HepG2 (cell line): ENCODE measurements at regions not wholly inside any gene's neighbourhood (a gene's known extent, or its start where the extent isn't known, plus 50 kb on each side); places are given as distances from the start of the nearest gene placed in this dataset.

Experiments
- ATAC-seq: fragments of 200-7000 bp; cut with Tn5 transposase; 3 replicates; pipeline ENCODE4 v1.9.1; 2020; ENCODE audit warnings: mild to moderate bottlenecking, moderate library complexity
- BruUV-seq: library from RNA; stranded (reverse); fragments of 400-500 nt; replicated peaks from 2 replicates; lab custom pipeline; 2021; lab: Mats Ljungman, UMichigan
- CTCF ChIA-PET: fragments of 300-600 bp; formaldehyde crosslinking; extraction: SDS; loops from one replicate; lab custom pipeline; 2021; ENCODE audit warnings: low total read pairs, inconsistent platforms, low intra/inter-chr PET ratio; lab: Yijun Ruan, JAX
- POLR2A ChIA-PET: fragments of 350-600 bp; sonication (Branson Sonifier 250); formaldehyde crosslinking; loops from one replicate; lab custom pipeline; 2020; ENCODE audit warnings: antibody characterized with exemption, inconsistent platforms; lab: Yijun Ruan, JAX
- DNase-seq: peaks from one replicate; pipeline ENCODE4 v3.0.0-alpha.2; 2015; ENCODE audit warnings: low spot score
- FAIRE-seq: peaks from 3 replicates; lab custom pipeline; 2011; peaks lifted over from hg19 to GRCh38; lab: Jason Lieb, UNC
- H2AFZ ChIP-seq: one replicate; pipeline ENCODE4 v1.6.1; 2011; ENCODE audit warnings: low read length, inconsistent platforms
- H3K27ac ChIP-seq: fragments of 300-600 bp; 3 replicates; pipeline ENCODE4 v1.8.0; 2011; ENCODE audit warnings: mixed run types, mild to moderate bottlenecking, mixed read lengths, low read length, inconsistent platforms; ENCODE audit not compliant: insufficient read depth; ENCODE audit errors: extremely low read length
- H3K27me3 ChIP-seq, 2 experiments: fragments of 200-600 bp in 1 of 2; 2 replicates in 1 of 2; 3 replicates in 1 of 2; pipeline versions ENCODE4 v1.6.0 to v1.8.0; 2011; ENCODE audit warnings: low read length in 2 of 2, mild to moderate bottlenecking in 2 of 2, moderate library complexity in 2 of 2, inconsistent platforms in 1 of 2; ENCODE audit not compliant: insufficient read depth in 2 of 2, control insufficient read depth in 1 of 2
- H3K36me3 ChIP-seq, 2 experiments: fragments of 200-600 bp in 1 of 2; replicated peaks in 1 of 2; 2 replicates in 1 of 2; 3 replicates in 1 of 2; pipeline versions ENCODE4 v1.5.1 to v1.8.0; 2011; ENCODE audit warnings: low read length in 2 of 2, inconsistent platforms in 1 of 2; ENCODE audit not compliant: insufficient read depth in 2 of 2, control insufficient read depth in 1 of 2
- H3K4me1 ChIP-seq: 2 replicates; pipeline ENCODE4 v1.5.1; 2012; ENCODE audit warnings: low read length, inconsistent platforms; ENCODE audit not compliant: insufficient read depth
- H3K4me2 ChIP-seq: 2 replicates; pipeline ENCODE4 v1.6.0; 2011; ENCODE audit warnings: low read depth, low read length, inconsistent platforms
- H3K4me3 ChIP-seq, 3 experiments: fragments of 200-600 bp in 1 of 3; sonication (generic), shearing (Covaris generic) in 1 of 3; replicated peaks in 1 of 3; 2 replicates each; pipeline ENCODE4 v1.5.1; 2011 to 2016; ENCODE audit warnings: low read length in 3 of 3, inconsistent platforms in 2 of 3, low read depth in 2 of 3, mild to moderate bottlenecking in 2 of 3, control low read depth in 1 of 3, mixed read lengths in 1 of 3; ENCODE audit not compliant: insufficient read depth in 1 of 3
- H3K79me2 ChIP-seq: one replicate; pipeline ENCODE4 v1.6.1; 2011; ENCODE audit warnings: low read length, inconsistent platforms; ENCODE audit not compliant: insufficient read depth
- H3K9ac ChIP-seq: 2 replicates; pipeline ENCODE4 v1.6.0; 2011; ENCODE audit warnings: mild to moderate bottlenecking, low read depth, low read length, inconsistent platforms; ENCODE audit not compliant: insufficient read depth
- H3K9me3 ChIP-seq: 2 replicates; pipeline ENCODE4 v1.5.1; 2012; ENCODE audit warnings: mild to moderate bottlenecking, low read length
- H4K20me1 ChIP-seq: 2 replicates; pipeline ENCODE4 v1.6.0; 2011; ENCODE audit warnings: inconsistent platforms, mild to moderate bottlenecking, low read length, moderate library complexity; ENCODE audit not compliant: insufficient read depth
- ATF2 ChIP-seq: sonication (generic); formaldehyde crosslinking; IDR thresholded peaks from 2 replicates; pipeline ENCODE4 v1.4.0; 2020; ENCODE audit warnings: missing genetic modification reagents
- ETS1 ChIP-seq: sonication (generic); formaldehyde crosslinking; IDR thresholded peaks from 2 replicates; pipeline ENCODE4 v1.4.0; 2020; ENCODE audit warnings: missing genetic modification reagents
- HOXA3 ChIP-seq: sonication (generic); formaldehyde crosslinking; IDR thresholded peaks from 2 replicates; pipeline ENCODE4 v1.5.0; 2020; ENCODE audit warnings: missing genetic modification reagents
- NFYC ChIP-seq: IDR thresholded peaks from 2 replicates; pipeline ENCODE4 v1.6.1; 2016; ENCODE audit warnings: missing genetic modification reagents, missing compliant biosample characterization
- PATZ1 ChIP-seq: sonication (generic); formaldehyde crosslinking; IDR thresholded peaks from 2 replicates; pipeline ENCODE4 v1.4.0; 2020; ENCODE audit warnings: missing genetic modification reagents
- RORA ChIP-seq: sonication (generic); formaldehyde crosslinking; IDR thresholded peaks from 2 replicates; pipeline ENCODE4 v1.5.0; 2020; ENCODE audit warnings: mild to moderate bottlenecking, missing genetic modification reagents, moderate library complexity
- SIN3A ChIP-seq: IDR thresholded peaks from 2 replicates; pipeline ENCODE4 v1.6.1; 2011; ENCODE audit warnings: low read depth, mild to moderate bottlenecking, control low read depth, low read length, borderline replicate concordance
- SMARCE1 ChIP-seq: fragments of 450-650 bp; IDR thresholded peaks from 2 replicates; pipeline ENCODE4 v1.6.1; 2017; ENCODE audit warnings: borderline replicate concordance
- SRY ChIP-seq: sonication (generic); formaldehyde crosslinking; IDR thresholded peaks from 2 replicates; pipeline ENCODE4 v1.8.0; 2022; ENCODE audit warnings: mild to moderate bottlenecking, missing genetic modification reagents
- STAG1 ChIP-seq: sonication (generic); formaldehyde crosslinking; IDR thresholded peaks from 2 replicates; pipeline ENCODE4 v1.4.0; 2020; ENCODE audit warnings: missing genetic modification reagents
- U2AF2 ChIP-seq: fragments of 200-400 bp; formaldehyde crosslinking; IDR thresholded peaks from 2 replicates; pipeline ENCODE4 v1.6.1; 2017; ENCODE audit warnings: low read depth, mild to moderate bottlenecking, low read length
- ZFP90 ChIP-seq: sonication (generic); formaldehyde crosslinking; IDR thresholded peaks from 2 replicates; pipeline ENCODE4 v1.8.0; 2022; ENCODE audit warnings: missing genetic modification reagents, mild to moderate bottlenecking, inconsistent platforms, borderline replicate concordance
- ZKSCAN5 ChIP-seq: sonication (generic); formaldehyde crosslinking; IDR thresholded peaks from 2 replicates; pipeline ENCODE4 v1.5.1; 2020; ENCODE audit warnings: mild to moderate bottlenecking, missing genetic modification reagents
- ZNF251 ChIP-seq: sonication (generic); formaldehyde crosslinking; IDR thresholded peaks from 2 replicates; pipeline ENCODE4 v1.9.0; 2021; ENCODE audit warnings: mild to moderate bottlenecking, missing genetic modification reagents
- ZNF274 ChIP-seq: sonication (generic); formaldehyde crosslinking; IDR thresholded peaks from 2 replicates; pipeline ENCODE4 v1.5.1; 2020; ENCODE audit warnings: mild to moderate bottlenecking, missing genetic modification reagents
- ZNF557 ChIP-seq: sonication (generic); formaldehyde crosslinking; IDR thresholded peaks from 2 replicates; pipeline ENCODE4 v1.4.0; 2020; ENCODE audit warnings: missing genetic modification reagents
- ZNF713 ChIP-seq: sonication (generic); formaldehyde crosslinking; IDR thresholded peaks from 2 replicates; pipeline ENCODE4 v1.4.0; 2020; ENCODE audit warnings: mild to moderate bottlenecking, missing genetic modification reagents
- ZNF720 ChIP-seq: sonication (generic); formaldehyde crosslinking; IDR thresholded peaks from 2 replicates; pipeline ENCODE4 v1.4.0; 2020; ENCODE audit warnings: missing genetic modification reagents
- ZSCAN29 ChIP-seq: sonication (generic); formaldehyde crosslinking; conservative IDR thresholded peaks from 2 replicates; pipeline ENCODE4 v1.4.0; 2020; ENCODE audit warnings: mild to moderate bottlenecking, missing genetic modification reagents
- WGBS: methylation state at CpG from one replicate; pipeline ENCODE4 v1.1.6; 2017; ENCODE audit warnings: low lambda C conversion rate; 5-methylcytosine and 5-hydroxymethylcytosine counted together
- in situ Hi-C: cut with HindIII; loops from 2 replicates; pipeline ENCODE4 v1.10.0; 2017; ENCODE audit warnings: low pct_unique_long_range_greater_than_20kb; ENCODE audit not compliant: extremely low pct_ligation_motif_present
- intact Hi-C: fragments of 100-400 bp; cut with micrococcal nuclease; formaldehyde crosslinking; loops from one replicate; pipeline ENCODE4 v1.10.0; 2022; ENCODE audit not compliant: unreplicated experiment

- no peak overlapping the region for H3K9ac ChIP-seq
- H3K79me2 ChIP-seq: no peaks in the 10 kb centered on the region
- H3K27me3 ChIP-seq: no peaks in the 10 kb centered on the region
- no peak for ATAC-seq
- H3K9me3 ChIP-seq: no peaks in the 10 kb centered on the region
- no peaks in the 10 kb centered on the region for H3K36me3 ChIP-seq
- 12% methylated on average over 5 of the region's 5 CpGs for WGBS
- no peak overlapping the region for H2AFZ ChIP-seq
- POLR2A ChIA-PET: no interaction called here
- H3K27ac ChIP-seq: no peak overlapping the region
- intact Hi-C loops (no loop called here), in situ Hi-C loops (no loop called here)
- H3K4me2 ChIP-seq: no peak overlapping the region
- CTCF ChIA-PET: no interaction called here
- H3K4me3 ChIP-seq: no peak overlapping the region
- no peaks in the 10 kb centered on the region for H3K4me1 ChIP-seq
- DNase-seq: no peak
- BruUV-seq: no TSS peak
- no peaks in the 10 kb centered on the region for H4K20me1 ChIP-seq
- FAIRE-seq: no peak
- no peak for TF ChIP-seq STAG1 (CRISPR knock-in tag)
- no peak for TF ChIP-seq SMARCE1
- no peak for TF ChIP-seq HOXA3 (CRISPR knock-in tag)
- TF ChIP-seq ZNF251 (CRISPR knock-in tag): no peak
- no peak for TF ChIP-seq ZNF720 (CRISPR knock-in tag)
- TF ChIP-seq U2AF2: no peak
- TF ChIP-seq ZNF274 (CRISPR knock-in tag): no peak
- no peak for TF ChIP-seq NFYC
- no peak for TF ChIP-seq SIN3A
- no peak for TF ChIP-seq ETS1 (CRISPR knock-in tag)
Measured at GRCh38 chr12:97642911-97643310, 180.3 kb downstream of the RMST start.

- H3K4me2 ChIP-seq: no peak overlapping the region
- no TSS peak for BruUV-seq
- ATAC-seq (no peak), FAIRE-seq (no peak), DNase-seq (no peak)
- ChIA-PET CTCF (no interaction called here), POLR2A (no interaction called here)
- H3K79me2 ChIP-seq: no peaks in the 10 kb centered on the region
- H3K9me3 ChIP-seq: no peaks in the 10 kb centered on the region
- no peak overlapping the region for H3K4me3 ChIP-seq
- H2AFZ ChIP-seq: no peak overlapping the region
- intact Hi-C loops: no loop called here
- in situ Hi-C loops: no loop called here
- H3K27ac ChIP-seq: no peak overlapping the region
- TF ChIP-seq ZNF557 (CRISPR knock-in tag) (no peak), ZSCAN29 (CRISPR knock-in tag) (no peak), PATZ1 (no peak), ZNF713 (CRISPR knock-in tag) (no peak), RORA (CRISPR knock-in tag) (no peak), ZKSCAN5 (CRISPR knock-in tag) (no peak), SRY (no peak), ZFP90 (CRISPR knock-in tag) (no peak), ATF2 (CRISPR knock-in tag) (no peak)
- no peaks in the 10 kb centered on the region for H4K20me1 ChIP-seq
- WGBS: 88% methylated on average over 7 of the region's 7 CpGs
- H3K27me3 ChIP-seq: no peaks in the 10 kb centered on the region
- H3K36me3 ChIP-seq: no peaks in the 10 kb centered on the region
- H3K9ac ChIP-seq: no peak overlapping the region
- no peaks in the 10 kb centered on the region for H3K4me1 ChIP-seq
Measured at GRCh38 chr12:97643924-97644323, 181.3 kb downstream of the RMST start.
